Karpas-422 (cell line): ENCODE measurements at regions not wholly inside any gene's neighbourhood (a gene's known extent, or its start where the extent isn't known, plus 50 kb on each side); places are given as distances from the start of the nearest gene placed in this dataset.
A peak's percentile ranks its signal among the peaks of the same experiment; 100 is the strongest.

Source experiments
- DNase-seq: peaks from one replicate; pipeline ENCODE4 v3.0.0-alpha.2; 2015
- H2AFZ ChIP-seq: fragments of 200-600 bp; sonication (generic); 2 replicates; pipeline ENCODE4 v1.6.1; 2014; ENCODE audit warnings: antibody characterized with exemption, low read length, mixed read lengths
- H3K27ac ChIP-seq: fragments of 200-600 bp; sonication (generic); 2 replicates; pipeline ENCODE4 v1.5.1; 2014; ENCODE audit warnings: mild to moderate bottlenecking, low read length, moderate library complexity
- H3K27me3 ChIP-seq: fragments of 200-600 bp; sonication (generic); 2 replicates; pipeline ENCODE4 v1.6.1; 2014; ENCODE audit warnings: low read length, mixed read lengths
- H3K36me3 ChIP-seq: fragments of 200-600 bp; sonication (generic); 2 replicates; pipeline ENCODE4 v1.6.1; 2014; ENCODE audit warnings: low read length, mixed read lengths; ENCODE audit not compliant: insufficient read depth
- H3K4me1 ChIP-seq: fragments of 200-600 bp; sonication (generic); 2 replicates; pipeline ENCODE4 v1.6.1; 2014; ENCODE audit warnings: mild to moderate bottlenecking, low read length, mixed read lengths
- H3K4me2 ChIP-seq: fragments of 200-600 bp; sonication (generic); 2 replicates; pipeline ENCODE4 v1.6.1; 2014; ENCODE audit warnings: low read length, low read depth, mild to moderate bottlenecking; ENCODE audit not compliant: poor library complexity, severe bottlenecking
- H3K4me3 ChIP-seq: fragments of 200-600 bp; sonication (generic); 2 replicates; pipeline ENCODE4 v1.5.1; 2014; ENCODE audit warnings: mild to moderate bottlenecking, antibody characterized with exemption, low read length, mixed read lengths
- H3K79me2 ChIP-seq: fragments of 200-600 bp; sonication (generic); 2 replicates; pipeline ENCODE4 v1.6.1; 2014; ENCODE audit warnings: mild to moderate bottlenecking, low read length, mixed read lengths
- H3K9ac ChIP-seq: fragments of 200-600 bp; sonication (generic); 2 replicates; pipeline ENCODE4 v1.6.0; 2014; ENCODE audit warnings: low read length
- H3K9me2 ChIP-seq: fragments of 200-600 bp; sonication (generic), shearing (Covaris generic); replicated peaks from 2 replicates; pipeline ENCODE4 v1.6.0; 2014; ENCODE audit warnings: mild to moderate bottlenecking, low read length, moderate library complexity; ENCODE audit not compliant: insufficient read depth
- H3K9me3 ChIP-seq: fragments of 300-700, 200-600 bp; sonication (generic); 2 replicates; pipeline ENCODE4 v1.6.1; 2014; ENCODE audit warnings: low read length, mixed read lengths
- H4K20me1 ChIP-seq: fragments of 200-600 bp; sonication (generic); 2 replicates; pipeline ENCODE4 v1.6.1; 2014; ENCODE audit warnings: mild to moderate bottlenecking, antibody characterized with exemption, low read length, low read depth; ENCODE audit not compliant: insufficient read depth

GRCh38 chr14:89626233-89626806 is 209.3 kb upstream of the FOXN3 start:
- no peak for DNase-seq
- H3K36me3 ChIP-seq: no peaks in the 10 kb centered on the region

DNA sequence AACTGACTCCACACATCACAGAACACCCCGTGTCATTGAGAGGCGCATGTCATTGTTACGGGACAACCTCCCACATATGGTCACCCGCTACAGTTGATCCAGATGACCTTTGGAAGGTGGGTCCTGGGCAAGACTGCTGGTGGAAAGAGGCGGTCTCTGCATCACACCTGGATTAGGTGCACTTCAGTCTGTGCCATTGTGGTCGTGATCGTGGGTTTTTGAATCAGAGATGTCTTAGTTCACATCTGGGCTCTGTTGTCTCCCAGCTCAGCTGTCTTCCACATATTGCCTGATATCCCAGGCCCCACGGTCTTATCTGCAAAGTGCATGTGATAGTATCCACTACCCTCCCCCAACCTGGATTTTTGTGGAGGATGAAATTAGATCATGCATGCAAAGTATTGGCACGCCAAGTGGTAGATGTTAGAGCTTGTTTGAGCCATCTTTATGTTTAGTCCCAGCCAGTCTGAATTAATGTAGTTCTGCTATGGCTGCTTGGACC is 208.7 kb upstream of the FOXN3 start:
- Histone ChIP-seq H4K20me1 (no peaks in the 10 kb centered on the region), H3K9me2 (no peaks in the 10 kb centered on the region), H3K4me2 (no peak overlapping the region), H3K4me1 (no peaks in the 10 kb centered on the region), H3K4me3 (no peak overlapping the region), H3K27me3 (no peaks in the 10 kb centered on the region), H3K27ac (no peak overlapping the region), H2AFZ (no peak overlapping the region), H3K9ac (no peak overlapping the region), H3K9me3 (no peaks in the 10 kb centered on the region), H3K79me2 (no peaks in the 10 kb centered on the region), H3K36me3 (no peaks in the 10 kb centered on the region)
- DNase-seq: no peak

More at GRCh38 chr14:89626233-89626806, 209.3 kb upstream of the FOXN3 start:
- Histone ChIP-seq H4K20me1 (no peaks in the 10 kb centered on the region), H3K9me2 (no peaks in the 10 kb centered on the region), H3K27ac (no peak overlapping the region), H3K9me3 (no peaks in the 10 kb centered on the region), H3K79me2 (no peaks in the 10 kb centered on the region), H3K4me2 (no peak overlapping the region), H3K4me3 (no peak overlapping the region), H3K4me1 (no peaks in the 10 kb centered on the region), H3K9ac (no peak overlapping the region), H2AFZ (no peak overlapping the region), H3K27me3 (no peaks in the 10 kb centered on the region)

DNA sequence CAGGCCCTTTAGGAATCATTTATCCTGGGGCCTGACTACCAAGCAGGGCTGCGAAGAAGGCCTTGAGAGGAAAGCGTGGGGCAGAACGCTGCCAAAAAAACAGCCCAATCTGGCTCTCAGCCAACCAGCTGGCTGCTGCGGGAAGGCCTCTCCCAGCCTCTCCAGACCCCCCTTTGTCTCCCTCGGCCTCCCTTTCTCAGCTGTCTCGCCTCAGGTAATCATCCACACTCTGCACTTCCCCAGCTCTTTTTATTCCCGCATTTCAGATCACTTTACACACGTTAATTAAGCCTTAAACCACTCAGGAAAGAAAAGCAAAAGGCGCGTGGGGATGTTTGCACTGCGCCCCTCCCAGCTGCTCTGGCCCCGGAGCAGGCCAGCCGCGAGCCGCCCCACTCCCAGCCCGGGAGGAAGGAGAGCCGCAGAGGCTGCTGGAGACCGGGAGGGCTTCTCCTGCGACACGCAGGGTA is 208.2 kb upstream of the FOXN3 start:
- Histone ChIP-seq H3K9me3 (no peaks in the 10 kb centered on the region), H3K27ac (no peak overlapping the region), H3K4me3 (no peak overlapping the region), H3K9ac (no peak overlapping the region), H3K9me2 (no peaks in the 10 kb centered on the region), H3K79me2 (no peaks in the 10 kb centered on the region), H3K4me2 (no peak overlapping the region), H4K20me1 (no peaks in the 10 kb centered on the region), H2AFZ (no peak overlapping the region), H3K27me3 (no peaks in the 10 kb centered on the region), H3K4me1 (no peaks in the 10 kb centered on the region), H3K36me3 (no peaks in the 10 kb centered on the region)
- DNase-seq: no peak

- Histone ChIP-seq H3K9me2 (no peaks in the 10 kb centered on the region), H2AFZ (no peak overlapping the region), H3K79me2 (no peaks in the 10 kb centered on the region), H3K4me1 (peaks cover 3% of the 10 kb centered on the region), H3K9me3 (no peaks in the 10 kb centered on the region), H3K9ac (no peak overlapping the region), H3K4me2 (no peak overlapping the region), H3K27ac (no peak overlapping the region), H3K27me3 (no peaks in the 10 kb centered on the region), H3K36me3 (no peaks in the 10 kb centered on the region), H4K20me1 (no peaks in the 10 kb centered on the region), H3K4me3 (no peak overlapping the region)
- no peak for DNase-seq
These were observed 207.6 kb upstream of the FOXN3 start for GRCh38 chr14:89624500-89625156.

- Histone ChIP-seq H3K9ac (no peak overlapping the region), H3K27ac (no peak overlapping the region), H4K20me1 (no peaks in the 10 kb centered on the region), H3K9me3 (no peaks in the 10 kb centered on the region), H2AFZ (no peak overlapping the region), H3K4me1 (peaks cover 27% of the 10 kb centered on the region), H3K79me2 (no peaks in the 10 kb centered on the region), H3K4me3 (no peak overlapping the region), H3K27me3 (no peaks in the 10 kb centered on the region), H3K4me2 (no peak overlapping the region), H3K36me3 (no peaks in the 10 kb centered on the region), H3K9me2 (no peaks in the 10 kb centered on the region)
- DNase-seq: no peak
These were observed 205.0 kb upstream of the FOXN3 start for GRCh38 chr14:89621791-89622638.

DNA sequence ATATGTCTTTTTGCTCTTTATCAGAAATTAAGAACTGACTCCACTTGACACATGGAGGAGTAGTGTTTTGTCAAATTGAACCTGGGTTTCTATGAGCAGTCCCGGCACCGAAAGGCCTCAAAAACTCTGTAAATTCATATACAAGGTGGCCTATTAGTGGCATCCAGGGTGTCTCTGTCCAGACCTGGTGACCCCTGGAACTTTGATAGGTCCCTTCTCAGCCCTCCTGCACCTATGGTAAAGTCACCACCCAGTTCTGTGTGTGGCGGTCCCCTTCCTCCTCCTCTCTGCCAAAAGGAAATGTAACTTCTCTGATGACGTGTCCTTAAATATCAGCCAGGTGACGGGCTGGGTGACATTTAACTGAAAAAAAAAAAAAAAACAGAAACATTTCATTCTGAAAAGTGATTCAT is 204.0 kb upstream of the FOXN3 start:
- Histone ChIP-seq H3K9me3 (no peaks in the 10 kb centered on the region), H3K79me2 (no peaks in the 10 kb centered on the region), H2AFZ (no peak overlapping the region), H3K36me3 (no peaks in the 10 kb centered on the region), H3K27ac (no peak overlapping the region), H3K9me2 (no peaks in the 10 kb centered on the region), H4K20me1 (no peaks in the 10 kb centered on the region), H3K4me2 (no peak overlapping the region), H3K4me1 (peaks cover 31% of the 10 kb centered on the region), H3K27me3 (no peaks in the 10 kb centered on the region), H3K9ac (no peak overlapping the region), H3K4me3 (no peak overlapping the region)
- DNase-seq: no peak

- H3K4me2 ChIP-seq: no peak overlapping the region
- H3K9ac ChIP-seq: no peak overlapping the region
- no peaks in the 10 kb centered on the region for H3K27me3 ChIP-seq
These were observed 203.4 kb upstream of the FOXN3 start for GRCh38 chr14:89620436-89620835.

DNA sequence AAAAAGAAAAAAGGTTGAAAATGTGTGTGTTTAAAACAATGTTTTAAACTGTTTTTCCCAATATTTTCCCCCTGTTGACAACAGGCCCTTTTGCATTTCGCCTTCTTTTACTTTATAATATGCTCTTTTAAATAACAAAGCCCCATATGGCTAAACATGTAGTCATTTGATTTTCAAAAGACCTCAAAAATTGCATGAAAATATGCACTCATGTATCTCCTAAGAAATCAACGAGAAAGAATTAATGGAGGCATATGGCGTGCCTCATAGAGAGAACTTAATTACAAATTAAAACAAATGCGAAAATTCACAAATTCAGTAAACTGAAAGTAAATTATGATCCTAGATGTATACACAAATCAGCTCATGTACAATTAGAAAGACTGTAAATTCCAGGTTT is 202.6 kb upstream of the FOXN3 start:
- Histone ChIP-seq H3K27me3 (no peaks in the 10 kb centered on the region), H3K36me3 (no peaks in the 10 kb centered on the region), H3K9me2 (no peaks in the 10 kb centered on the region), H3K27ac (no peak overlapping the region), H3K4me1 (peaks cover 34% of the 10 kb centered on the region), H3K9me3 (no peaks in the 10 kb centered on the region), H3K4me2 (peak overlapping the region; percentile 98), H3K9ac (peak overlapping the region; percentile 63; the same call in 1 of the 2 replicates), H2AFZ (peak overlapping the region; percentile 85; the same call in 1 of the 2 replicates), H3K4me3 (peak overlapping the region; percentile 68), H3K79me2 (no peaks in the 10 kb centered on the region), H4K20me1 (no peaks in the 10 kb centered on the region)
- no peak for DNase-seq

More at GRCh38 chr14:89620436-89620835, 203.4 kb upstream of the FOXN3 start:
- Histone ChIP-seq H3K9me3 (no peaks in the 10 kb centered on the region), H3K4me3 (no peak overlapping the region), H3K36me3 (no peaks in the 10 kb centered on the region), H4K20me1 (no peaks in the 10 kb centered on the region), H3K79me2 (no peaks in the 10 kb centered on the region), H3K9me2 (no peaks in the 10 kb centered on the region), H3K27ac (no peak overlapping the region), H3K4me1 (peaks cover 31% of the 10 kb centered on the region), H2AFZ (no peak overlapping the region)
- DNase-seq: no peak
